Thymus (tissue), 11 donors: ENCODE measurements at regions not wholly inside any gene's neighbourhood (a gene's known extent, or its start where the extent isn't known, plus 50 kb on each side); places are given as distances from the start of the nearest gene placed in this dataset.
A peak's percentile ranks its signal among the peaks of the same experiment; 100 is the strongest.

Experiments used
- DNase-seq, 9 donors: peaks; one replicate each; pipeline ENCODE4 v3.0.0-alpha.2; 2013; ENCODE audit warnings: low spot score in 9 of 9, low read depth in 6 of 9, missing footprints in 1 of 9
- H3K27ac ChIP-seq, 2 donors: one replicate each; pipeline ENCODE4 v1.5.1; 2013; ENCODE audit warnings: control low read depth in 1 of 2, low read depth in 1 of 2, low read length in 1 of 2, mild to moderate bottlenecking in 1 of 2, moderate library complexity in 1 of 2
- H3K27me3 ChIP-seq, 2 donors: one replicate each; pipeline ENCODE4 v1.5.1; 2013; ENCODE audit warnings: low read length in 1 of 2; ENCODE audit not compliant: control insufficient read depth in 2 of 2, insufficient read depth in 1 of 2
- H3K36me3 ChIP-seq, 2 donors: one replicate each; pipeline ENCODE4 v1.5.1; 2013; ENCODE audit warnings: low read length in 1 of 2, mild to moderate bottlenecking in 1 of 2, moderate library complexity in 1 of 2; ENCODE audit not compliant: control insufficient read depth in 2 of 2, insufficient read depth in 2 of 2
- H3K4me1 ChIP-seq, 2 donors: one replicate each; pipeline ENCODE4 v1.5.1; 2013; ENCODE audit warnings: low read length in 2 of 2; ENCODE audit not compliant: control insufficient read depth in 2 of 2, insufficient read depth in 2 of 2
- H3K4me3 ChIP-seq, 2 donors: one replicate each; pipeline ENCODE4 v1.5.1; 2013; ENCODE audit warnings: low read length in 2 of 2, control low read depth in 1 of 2, mild to moderate bottlenecking in 1 of 2
- H3K9me3 ChIP-seq, 2 donors: one replicate each; pipeline ENCODE4 v1.5.1; 2013; ENCODE audit warnings: low read length in 1 of 2, mild to moderate bottlenecking in 1 of 2; ENCODE audit not compliant: control insufficient read depth in 2 of 2, insufficient read depth in 1 of 2
- WGBS: extraction: QIAGEN DNeasy Blood & Tissue Kit; methylation state at CpG from one replicate; pipeline ENCODE4 v1.1.7; 2013; 5-methylcytosine and 5-hydroxymethylcytosine counted together
- donor health status: healthy.

GRCh38 chr3:22040150-22040549, 289.1 kb upstream of the ZNF385D start:
- H3K4me3 ChIP-seq: no peak overlapping the region
- H3K4me1 ChIP-seq: no peaks in the 10 kb centered on the region
- WGBS: 93% methylated on average over 1 of the region's 1 CpG
- H3K9me3 ChIP-seq: no peaks in the 10 kb centered on the region
- H3K36me3 ChIP-seq: no peaks in the 10 kb centered on the region
- H3K27ac ChIP-seq: no peak overlapping the region
- no peaks in the 10 kb centered on the region for H3K27me3 ChIP-seq
- DNase-seq: no peak

GRCh38 chr3:22045882-22046281, 294.9 kb upstream of the ZNF385D start:
- 96% methylated on average over 1 of the region's 1 CpG for WGBS
- H3K27ac ChIP-seq: no peak overlapping the region
- no peak for DNase-seq
- no peaks in the 10 kb centered on the region for H3K36me3 ChIP-seq
- no peaks in the 10 kb centered on the region for H3K9me3 ChIP-seq
- H3K4me1 ChIP-seq: no peaks in the 10 kb centered on the region
- no peak overlapping the region for H3K4me3 ChIP-seq
- no peaks in the 10 kb centered on the region for H3K27me3 ChIP-seq

GRCh38 chr3:22063500-22063899, 312.5 kb upstream of the ZNF385D start:
- no peaks in the 10 kb centered on the region for H3K27me3 ChIP-seq
- no peaks in the 10 kb centered on the region for H3K9me3 ChIP-seq
- H3K4me1 ChIP-seq: no peaks in the 10 kb centered on the region
- 89% methylated on average over 3 of the region's 3 CpGs for WGBS
- H3K27ac ChIP-seq: no peak overlapping the region
- no peaks in the 10 kb centered on the region for H3K36me3 ChIP-seq
- no peak for DNase-seq
- no peak overlapping the region for H3K4me3 ChIP-seq

- 93% methylated on average over 2 of the region's 2 CpGs for WGBS
- no peak for DNase-seq
- no peak overlapping the region for H3K4me3 ChIP-seq
- no peaks in the 10 kb centered on the region for H3K4me1 ChIP-seq
- no peaks in the 10 kb centered on the region for H3K9me3 ChIP-seq
- H3K36me3 ChIP-seq: no peaks in the 10 kb centered on the region
- H3K27ac ChIP-seq: no peak overlapping the region
- no peaks in the 10 kb centered on the region for H3K27me3 ChIP-seq
These were observed 317.6 kb upstream of the ZNF385D start for GRCh38 chr3:22068619-22069018.

GRCh38 chr3:22088204-22088603, 337.2 kb upstream of the ZNF385D start:
- Histone ChIP-seq H3K27me3 (no peaks in the 10 kb centered on the region), H3K36me3 (no peaks in the 10 kb centered on the region), H3K4me1 (no peaks in the 10 kb centered on the region), H3K9me3 (no peaks in the 10 kb centered on the region), H3K4me3 (no peak overlapping the region), H3K27ac (no peak overlapping the region)
- WGBS: 88% methylated on average over 3 of the region's 3 CpGs
- DNase-seq: no peak

GRCh38 chr3:22089284-22089683, 338.3 kb upstream of the ZNF385D start:
- Histone ChIP-seq H3K4me1 (no peaks in the 10 kb centered on the region), H3K27me3 (no peaks in the 10 kb centered on the region), H3K9me3 (no peaks in the 10 kb centered on the region), H3K27ac (no peak overlapping the region), H3K36me3 (no peaks in the 10 kb centered on the region), H3K4me3 (no peak overlapping the region)
- peak in 6 of 9 donors; percentile 0 to 25 (median 7) for DNase-seq
- WGBS: 7% methylated on average over 4 of the region's 4 CpGs

- DNase-seq: no peak
- WGBS: 95% methylated on average over 2 of the region's 2 CpGs
These were observed 340.3 kb upstream of the ZNF385D start for GRCh38 chr3:22091329-22091728.

GRCh38 chr3:22098021-22098420, 347.0 kb upstream of the ZNF385D start:
- Histone ChIP-seq H3K4me3 (no peak overlapping the region), H3K27me3 (no peaks in the 10 kb centered on the region), H3K9me3 (no peaks in the 10 kb centered on the region), H3K4me1 (no peaks in the 10 kb centered on the region), H3K36me3 (no peaks in the 10 kb centered on the region), H3K27ac (no peak overlapping the region)
- no peak for DNase-seq
- WGBS: 10% methylated on average over 2 of the region's 2 CpGs

More at GRCh38 chr3:22091329-22091728, 340.3 kb upstream of the ZNF385D start:
- Histone ChIP-seq H3K9me3 (no peaks in the 10 kb centered on the region), H3K27ac (no peak overlapping the region), H3K4me3 (no peak overlapping the region), H3K27me3 (no peaks in the 10 kb centered on the region), H3K36me3 (no peaks in the 10 kb centered on the region), H3K4me1 (no peaks in the 10 kb centered on the region)

- no peak for DNase-seq
- Histone ChIP-seq H3K27me3 (no peaks in the 10 kb centered on the region), H3K4me1 (no peaks in the 10 kb centered on the region), H3K27ac (no peak overlapping the region), H3K9me3 (no peaks in the 10 kb centered on the region), H3K36me3 (no peaks in the 10 kb centered on the region), H3K4me3 (no peak overlapping the region)
- WGBS: 91% methylated on average over 6 of the region's 6 CpGs
These were observed 350.3 kb upstream of the ZNF385D start for GRCh38 chr3:22101351-22101750.

- DNase-seq: no peak
- Histone ChIP-seq H3K27ac (no peak overlapping the region), H3K4me1 (no peaks in the 10 kb centered on the region), H3K27me3 (no peaks in the 10 kb centered on the region), H3K4me3 (no peak overlapping the region), H3K9me3 (no peaks in the 10 kb centered on the region), H3K36me3 (no peaks in the 10 kb centered on the region)
- 66% methylated on average over 1 of the region's 1 CpG for whole genome bisulfite sequencing
These were observed 350.8 kb upstream of the ZNF385D start for GRCh38 chr3:22101811-22102210.
